ENCODE measurements at regions not wholly inside any gene's neighbourhood (a gene's known extent, or its start where the extent isn't known, plus 50 kb on each side); places are given as distances from the start of the nearest gene placed in this dataset.

GRCh38 chrX:122445466-122445865 lies 738.6 kb upstream of the GRIA3 start:
- no peak for TF ChIP-seq CTCF (IDR thresholded peaks at IDR 0.05)
- TF ChIP-seq EZH2 (IDR thresholded peaks at IDR 0.05; ENCODE audit: borderline replicate concordance, insufficient read depth, low read depth, low read length, poor library complexity, severe bottlenecking): no peak

All from B cell (primary cell).